Panc1 (cell line): ENCODE measurements at regions not wholly inside any gene's neighbourhood (a gene's known extent, or its start where the extent isn't known, plus 50 kb on each side); places are given as distances from the start of the nearest gene placed in this dataset.

ENCODE experiments used
- ATAC-seq: fragments of 200-7000 bp; cut with Tn5 transposase; 2 replicates; pipeline ENCODE4 v1.9.1; 2020; ENCODE audit warnings: mild to moderate bottlenecking, moderate library complexity
- BruUV-seq: library from RNA; stranded (reverse); fragments of 400-500 nt; replicated peaks from 2 replicates; lab custom pipeline; 2021; lab: Mats Ljungman, UMichigan
- CTCF ChIA-PET: fragments of 300-600 bp; sonication (Branson Sonifier 250); formaldehyde crosslinking; loops from one replicate; lab custom pipeline; 2022; ENCODE audit warnings: antibody characterized with exemption; lab: Charles Lee
- POLR2A ChIA-PET: fragments of 300-600 bp; sonication (Branson Sonifier 250); formaldehyde crosslinking; loops from one replicate; lab custom pipeline; 2022; ENCODE audit warnings: antibody characterized with exemption; lab: Charles Lee
- DNase-seq: peaks from one replicate; pipeline ENCODE4 v3.0.0-alpha.2; 2010; ENCODE audit warnings: low read depth, low spot score
- H3K27ac ChIP-seq: 2 replicates; pipeline ENCODE4 v1.5.1; 2011; ENCODE audit warnings: mild to moderate bottlenecking, low read length, inconsistent platforms
- H3K27me3 ChIP-seq: fragments of 200-500 bp; sonication (Bioruptor generic); 2 replicates; pipeline ENCODE4 v1.6.0; 2014; ENCODE audit warnings: low read length, inconsistent platforms; ENCODE audit not compliant: control insufficient read depth, insufficient read depth
- H3K36me3 ChIP-seq: fragments of 200-500 bp; sonication (Bioruptor generic); 2 replicates; pipeline ENCODE4 v1.5.1; 2014; ENCODE audit warnings: inconsistent platforms, mild to moderate bottlenecking, low read length, moderate library complexity; ENCODE audit not compliant: control insufficient read depth, insufficient read depth
- H3K4me1 ChIP-seq: 2 replicates; pipeline ENCODE4 v1.5.1; 2011; ENCODE audit warnings: inconsistent platforms, mild to moderate bottlenecking, low read length, moderate library complexity; ENCODE audit not compliant: control insufficient read depth, insufficient read depth
- H3K4me3 ChIP-seq, 2 experiments: 2 replicates each; pipeline ENCODE4 v1.5.1; 2011 to 2012; ENCODE audit warnings: low read depth in 2 of 2, low read length in 2 of 2, mild to moderate bottlenecking in 2 of 2, inconsistent platforms in 1 of 2, moderate library complexity in 1 of 2
- H3K9me3 ChIP-seq: fragments of 200-500 bp; sonication (Bioruptor generic); 2 replicates; pipeline ENCODE4 v1.5.1; 2014; ENCODE audit warnings: low read depth, mild to moderate bottlenecking, inconsistent platforms, low read length, moderate library complexity; ENCODE audit not compliant: control insufficient read depth, insufficient read depth
- POLR2AphosphoS5 ChIP-seq: IDR thresholded peaks from 2 replicates; pipeline ENCODE4 v1.6.1; 2012; ENCODE audit warnings: mild to moderate bottlenecking, low read depth, low read length, moderate library complexity
- SIN3A ChIP-seq: IDR thresholded peaks from 2 replicates; pipeline ENCODE4 v1.6.1; 2012; ENCODE audit warnings: low read depth, mild to moderate bottlenecking, low read length, moderate library complexity, borderline replicate concordance; ENCODE audit not compliant: insufficient read depth
- TCF7L2 ChIP-seq: IDR thresholded peaks from 2 replicates; pipeline ENCODE4 v1.6.1; 2011; ENCODE audit warnings: mild to moderate bottlenecking, low read depth, low read length, inconsistent platforms
- in situ Hi-C: cut with HindIII; loops from 2 replicates; pipeline ENCODE4 v1.10.0; 2016; ENCODE audit warnings: low sequenced_read_pairs, low pct_unique_long_range_greater_than_20kb
- intact Hi-C: fragments of 100-400 bp; cut with micrococcal nuclease; formaldehyde crosslinking; loops from one replicate; pipeline ENCODE4 v1.10.0; 2022; ENCODE audit not compliant: unreplicated experiment
- TF ChIP-seq, protein P1 (sequence below): fragments of 450-650 bp; IDR thresholded peaks from 2 replicates; pipeline ENCODE4 v1.5.1; 2017; ENCODE audit warnings: mild to moderate bottlenecking
- TF ChIP-seq, protein P2 (sequence below), 2 experiments: IDR thresholded peaks; 2 replicates each; pipeline ENCODE4 v1.6.1; 2011 to 2012; ENCODE audit warnings: low read depth in 2 of 2, control low read depth in 1 of 2, low read length in 1 of 2, mild to moderate bottlenecking in 1 of 2, moderate library complexity in 1 of 2; ENCODE audit not compliant: insufficient read depth in 1 of 2

DNA sequence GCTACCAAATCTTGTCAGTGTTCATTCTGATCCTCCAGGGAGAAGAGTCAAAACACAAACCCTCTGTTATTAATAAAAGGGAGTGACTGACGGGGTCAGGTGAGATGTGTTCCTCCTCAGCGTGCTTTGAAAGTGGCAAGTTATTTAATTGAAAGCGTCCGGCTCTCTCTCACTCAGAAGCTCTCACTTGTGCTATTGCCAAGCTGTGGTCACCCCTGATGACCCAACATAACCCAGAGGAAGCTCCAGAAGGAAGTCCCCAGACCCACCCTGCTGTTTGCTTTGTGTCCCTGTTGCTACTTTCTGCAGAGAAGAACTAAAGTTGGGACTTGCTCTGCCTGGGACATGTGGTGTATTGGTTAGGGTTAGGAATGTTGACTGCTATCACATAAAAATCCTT lies 235.6 kb downstream of the EDEM1 start:
- TF ChIP-seq SIN3A, result no peak
- TF ChIP-seq, protein P1, sequence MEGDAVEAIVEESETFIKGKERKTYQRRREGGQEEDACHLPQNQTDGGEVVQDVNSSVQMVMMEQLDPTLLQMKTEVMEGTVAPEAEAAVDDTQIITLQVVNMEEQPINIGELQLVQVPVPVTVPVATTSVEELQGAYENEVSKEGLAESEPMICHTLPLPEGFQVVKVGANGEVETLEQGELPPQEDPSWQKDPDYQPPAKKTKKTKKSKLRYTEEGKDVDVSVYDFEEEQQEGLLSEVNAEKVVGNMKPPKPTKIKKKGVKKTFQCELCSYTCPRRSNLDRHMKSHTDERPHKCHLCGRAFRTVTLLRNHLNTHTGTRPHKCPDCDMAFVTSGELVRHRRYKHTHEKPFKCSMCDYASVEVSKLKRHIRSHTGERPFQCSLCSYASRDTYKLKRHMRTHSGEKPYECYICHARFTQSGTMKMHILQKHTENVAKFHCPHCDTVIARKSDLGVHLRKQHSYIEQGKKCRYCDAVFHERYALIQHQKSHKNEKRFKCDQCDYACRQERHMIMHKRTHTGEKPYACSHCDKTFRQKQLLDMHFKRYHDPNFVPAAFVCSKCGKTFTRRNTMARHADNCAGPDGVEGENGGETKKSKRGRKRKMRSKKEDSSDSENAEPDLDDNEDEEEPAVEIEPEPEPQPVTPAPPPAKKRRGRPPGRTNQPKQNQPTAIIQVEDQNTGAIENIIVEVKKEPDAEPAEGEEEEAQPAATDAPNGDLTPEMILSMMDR, result no peak
- TF ChIP-seq TCF7L2, result no peak
- Histone ChIP-seq H3K4me3 (no peak overlapping the region), H3K27ac (no peak overlapping the region), H3K9me3 (no peaks in the 10 kb centered on the region), H3K27me3 (no peaks in the 10 kb centered on the region), H3K36me3 (no peaks in the 10 kb centered on the region), H3K4me1 (no peaks in the 10 kb centered on the region)
- intact Hi-C loops (no loop called here), in situ Hi-C loops (no loop called here)
- ATAC-seq (no peak), DNase-seq (no peak)
- ChIA-PET CTCF (interaction anchor here (0.6 kb wide), 1 partner anchor 186 kb away, joined by 4 read pairs; no protein-coding TSS in a partner anchor), POLR2A (no interaction called here)
- no TSS peak for BruUV-seq

DNA sequence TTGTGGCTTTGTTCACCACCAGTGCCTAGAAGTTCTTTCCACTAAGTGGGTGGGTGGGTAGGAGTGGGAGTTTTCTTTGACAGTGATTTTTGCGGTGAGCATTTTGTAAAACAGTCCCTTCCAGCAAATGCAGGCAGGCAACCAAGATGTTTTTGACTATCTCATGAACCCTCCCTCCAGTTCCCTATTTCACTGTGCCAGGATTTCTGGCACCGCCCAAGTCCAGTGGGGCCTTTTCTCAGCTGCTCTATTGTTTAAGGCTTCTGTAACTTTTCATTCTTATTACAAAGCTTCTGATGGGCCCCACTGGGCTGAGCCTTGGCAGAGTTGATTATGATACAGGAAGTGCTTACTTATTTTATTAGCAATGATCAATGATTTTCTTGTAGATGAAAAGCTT lies 236.0 kb downstream of the EDEM1 start:
- DNase-seq (no peak), ATAC-seq (no peak)
- POLR2A ChIA-PET, result no interaction called here
- Histone ChIP-seq H3K9me3 (no peaks in the 10 kb centered on the region), H3K4me3 (no peak overlapping the region), H3K27ac (no peak overlapping the region), H3K36me3 (no peaks in the 10 kb centered on the region), H3K4me1 (no peaks in the 10 kb centered on the region), H3K27me3 (no peaks in the 10 kb centered on the region)
- intact Hi-C loops, result no loop called here
- no peak for TF ChIP-seq SIN3A
- TF ChIP-seq, protein P1, result no peak
- BruUV-seq, result no TSS peak
- in situ Hi-C loops, result no loop called here
- CTCF ChIA-PET, result interaction anchor here (0.6 kb wide), 1 partner anchor 186 kb away, joined by 4 read pairs; no protein-coding TSS in a partner anchor

DNA sequence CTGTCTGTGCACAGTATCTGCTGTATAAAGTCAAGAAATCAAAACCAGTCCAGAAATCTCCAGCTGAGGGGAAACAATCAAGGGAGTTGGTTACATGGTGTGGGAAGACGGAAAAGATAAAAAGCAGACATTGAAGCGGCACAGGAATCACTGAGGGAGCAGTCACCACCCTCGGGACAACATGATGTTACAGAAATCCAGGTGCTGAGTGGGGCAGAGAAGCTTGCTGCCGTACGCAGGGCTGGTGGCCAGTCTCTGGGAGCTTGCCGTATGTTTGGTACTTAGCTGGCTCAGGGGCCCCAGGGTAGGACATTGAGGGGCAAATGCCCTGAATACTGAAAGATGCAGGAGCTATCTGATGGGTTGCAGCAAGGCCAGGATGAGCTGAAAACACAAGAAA lies 237.9 kb downstream of the EDEM1 start:
- Histone ChIP-seq H3K9me3 (no peaks in the 10 kb centered on the region), H3K4me1 (no peaks in the 10 kb centered on the region), H3K36me3 (no peaks in the 10 kb centered on the region), H3K27ac (no peak overlapping the region), H3K27me3 (no peaks in the 10 kb centered on the region), H3K4me3 (no peak overlapping the region)
- no TSS peak for BruUV-seq
- ChIA-PET CTCF (no interaction called here), POLR2A (no interaction called here)
- intact Hi-C loops (no loop called here), in situ Hi-C loops (no loop called here)
- TF ChIP-seq, protein P2, sequence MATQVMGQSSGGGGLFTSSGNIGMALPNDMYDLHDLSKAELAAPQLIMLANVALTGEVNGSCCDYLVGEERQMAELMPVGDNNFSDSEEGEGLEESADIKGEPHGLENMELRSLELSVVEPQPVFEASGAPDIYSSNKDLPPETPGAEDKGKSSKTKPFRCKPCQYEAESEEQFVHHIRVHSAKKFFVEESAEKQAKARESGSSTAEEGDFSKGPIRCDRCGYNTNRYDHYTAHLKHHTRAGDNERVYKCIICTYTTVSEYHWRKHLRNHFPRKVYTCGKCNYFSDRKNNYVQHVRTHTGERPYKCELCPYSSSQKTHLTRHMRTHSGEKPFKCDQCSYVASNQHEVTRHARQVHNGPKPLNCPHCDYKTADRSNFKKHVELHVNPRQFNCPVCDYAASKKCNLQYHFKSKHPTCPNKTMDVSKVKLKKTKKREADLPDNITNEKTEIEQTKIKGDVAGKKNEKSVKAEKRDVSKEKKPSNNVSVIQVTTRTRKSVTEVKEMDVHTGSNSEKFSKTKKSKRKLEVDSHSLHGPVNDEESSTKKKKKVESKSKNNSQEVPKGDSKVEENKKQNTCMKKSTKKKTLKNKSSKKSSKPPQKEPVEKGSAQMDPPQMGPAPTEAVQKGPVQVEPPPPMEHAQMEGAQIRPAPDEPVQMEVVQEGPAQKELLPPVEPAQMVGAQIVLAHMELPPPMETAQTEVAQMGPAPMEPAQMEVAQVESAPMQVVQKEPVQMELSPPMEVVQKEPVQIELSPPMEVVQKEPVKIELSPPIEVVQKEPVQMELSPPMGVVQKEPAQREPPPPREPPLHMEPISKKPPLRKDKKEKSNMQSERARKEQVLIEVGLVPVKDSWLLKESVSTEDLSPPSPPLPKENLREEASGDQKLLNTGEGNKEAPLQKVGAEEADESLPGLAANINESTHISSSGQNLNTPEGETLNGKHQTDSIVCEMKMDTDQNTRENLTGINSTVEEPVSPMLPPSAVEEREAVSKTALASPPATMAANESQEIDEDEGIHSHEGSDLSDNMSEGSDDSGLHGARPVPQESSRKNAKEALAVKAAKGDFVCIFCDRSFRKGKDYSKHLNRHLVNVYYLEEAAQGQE (IDR thresholded peaks at IDR 0.05; ENCODE audit: insufficient read depth in 1 of 2, low read depth in 2 of 2, low read length in 1 of 2), result no peak
- TF ChIP-seq TCF7L2, result no peak
- TF ChIP-seq POLR2AphosphoS5, result no peak
- TF ChIP-seq, protein P1, result no peak
- no peak for TF ChIP-seq SIN3A
- no peak for ATAC-seq
- no peak for DNase-seq
